Fibroblast of the aortic adventitia (primary cell): ENCODE measurements at regions not wholly inside any gene's neighbourhood (a gene's known extent, or its start where the extent isn't known, plus 50 kb on each side); places are given as distances from the start of the nearest gene placed in this dataset.
A peak's percentile ranks its signal among the peaks of the same experiment; 100 is the strongest.
"Not testable (repeated sequence)": the region's sequence is repeated elsewhere in the genome, so short reads cannot be mapped to it uniquely, and the experiment has no call there.

ENCODE experiments used
- DNase-seq: peaks from one replicate; pipeline ENCODE4 v3.0.0-alpha.2; 2010; ENCODE audit warnings: low read depth
- H3K4me3 ChIP-seq: 2 replicates; pipeline ENCODE4 v1.5.1; 2011; ENCODE audit warnings: low read depth, mild to moderate bottlenecking, control low read depth, low read length, moderate library complexity
- CTCF ChIP-seq: IDR thresholded peaks from 2 replicates; pipeline ENCODE4 v1.5.1; 2011; ENCODE audit warnings: mild to moderate bottlenecking, low read length, control low read depth, inconsistent platforms; ENCODE audit not compliant: insufficient read depth

- TF ChIP-seq CTCF, result no peak
These were observed 366.2 kb upstream of the ROPN1 start for GRCh38 chr3:124358156-124358555.

GRCh38 chr3:124360155-124360554, 368.2 kb upstream of the ROPN1 start:
- no peak for DNase-seq
- no peak for TF ChIP-seq CTCF
- no peak overlapping the region for H3K4me3 ChIP-seq

More at GRCh38 chr3:124358156-124358555, 366.2 kb upstream of the ROPN1 start:
- no peak for DNase-seq
- H3K4me3 ChIP-seq, result no peak overlapping the region

GRCh38 chr3:124360563-124360962, 368.6 kb upstream of the ROPN1 start:
- no peak overlapping the region for H3K4me3 ChIP-seq
- DNase-seq, result no peak
- no peak for TF ChIP-seq CTCF

- H3K4me3 ChIP-seq, result no peak overlapping the region
- TF ChIP-seq CTCF, result no peak
- DNase-seq, result no peak
These were observed 368.7 kb upstream of the UMPS start for GRCh38 chr3:124361566-124361965.

- DNase-seq, result no peak
- H3K4me3 ChIP-seq, result no peak overlapping the region
- no peak for TF ChIP-seq CTCF
These were observed 367.8 kb upstream of the UMPS start for GRCh38 chr3:124362455-124362854.

GRCh38 chr3:124363476-124363875, 366.8 kb upstream of the UMPS start:
- TF ChIP-seq CTCF, result no peak
- peak; percentile 8 for DNase-seq
- no peak overlapping the region for H3K4me3 ChIP-seq

GRCh38 chr3:124364317-124365020, 365.8 kb upstream of the UMPS start:
- TF ChIP-seq CTCF, result no peak
- no peak for DNase-seq
- H3K4me3 ChIP-seq, result no peak overlapping the region

GRCh38 chr3:124366655-124367054, 363.6 kb upstream of the UMPS start:
- not testable (repeated sequence) for H3K4me3 ChIP-seq, DNase-seq
